Kidney epithelial cell (primary cell): ENCODE measurements at regions not wholly inside any gene's neighbourhood (a gene's known extent, or its start where the extent isn't known, plus 50 kb on each side); places are given as distances from the start of the nearest gene placed in this dataset.

ENCODE experiments used
- DNase-seq: peaks from one replicate; pipeline ENCODE4 v3.0.0-alpha.2; 2010; ENCODE audit warnings: low read depth
- H3K27me3 ChIP-seq: 2 replicates; pipeline ENCODE4 v1.6.0; 2011; ENCODE audit warnings: low read length; ENCODE audit not compliant: control insufficient read depth, insufficient read depth
- H3K36me3 ChIP-seq: 2 replicates; pipeline ENCODE4 v1.5.1; 2011; ENCODE audit warnings: low read length; ENCODE audit not compliant: control insufficient read depth, insufficient read depth
- H3K4me3 ChIP-seq: 2 replicates; pipeline ENCODE4 v1.5.1; 2011; ENCODE audit warnings: low read depth, mild to moderate bottlenecking, control low read depth, low read length
- TF ChIP-seq, protein P1 (sequence below): IDR thresholded peaks from 2 replicates; pipeline ENCODE4 v1.5.1; 2011; ENCODE audit warnings: mild to moderate bottlenecking, moderate library complexity, low read length, control low read depth, inconsistent platforms; ENCODE audit not compliant: insufficient read depth, poor library complexity, severe bottlenecking

DNA sequence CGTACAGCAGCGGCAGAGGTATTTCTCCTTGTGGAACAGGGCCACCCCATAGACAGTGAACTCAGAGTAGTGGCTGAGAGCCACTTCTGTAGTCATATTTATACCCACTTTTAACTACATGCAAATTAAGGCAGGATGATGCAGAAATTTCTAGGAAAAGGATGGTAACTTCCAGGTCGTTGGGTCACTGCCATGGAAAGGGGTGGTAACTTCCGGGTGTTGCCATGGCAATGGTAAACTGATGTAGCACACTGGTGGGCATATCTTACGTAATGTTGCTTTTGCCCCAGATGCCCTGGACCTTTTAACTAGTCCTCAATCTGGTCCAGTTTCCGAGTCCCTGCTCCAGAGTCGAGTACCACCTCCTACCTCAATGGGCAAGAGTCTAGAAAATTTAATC lies 154.8 kb upstream of the AGA start:
- no peaks in the 10 kb centered on the region for H3K36me3 ChIP-seq
- no peaks in the 10 kb centered on the region for H3K27me3 ChIP-seq
- TF ChIP-seq, protein P1, sequence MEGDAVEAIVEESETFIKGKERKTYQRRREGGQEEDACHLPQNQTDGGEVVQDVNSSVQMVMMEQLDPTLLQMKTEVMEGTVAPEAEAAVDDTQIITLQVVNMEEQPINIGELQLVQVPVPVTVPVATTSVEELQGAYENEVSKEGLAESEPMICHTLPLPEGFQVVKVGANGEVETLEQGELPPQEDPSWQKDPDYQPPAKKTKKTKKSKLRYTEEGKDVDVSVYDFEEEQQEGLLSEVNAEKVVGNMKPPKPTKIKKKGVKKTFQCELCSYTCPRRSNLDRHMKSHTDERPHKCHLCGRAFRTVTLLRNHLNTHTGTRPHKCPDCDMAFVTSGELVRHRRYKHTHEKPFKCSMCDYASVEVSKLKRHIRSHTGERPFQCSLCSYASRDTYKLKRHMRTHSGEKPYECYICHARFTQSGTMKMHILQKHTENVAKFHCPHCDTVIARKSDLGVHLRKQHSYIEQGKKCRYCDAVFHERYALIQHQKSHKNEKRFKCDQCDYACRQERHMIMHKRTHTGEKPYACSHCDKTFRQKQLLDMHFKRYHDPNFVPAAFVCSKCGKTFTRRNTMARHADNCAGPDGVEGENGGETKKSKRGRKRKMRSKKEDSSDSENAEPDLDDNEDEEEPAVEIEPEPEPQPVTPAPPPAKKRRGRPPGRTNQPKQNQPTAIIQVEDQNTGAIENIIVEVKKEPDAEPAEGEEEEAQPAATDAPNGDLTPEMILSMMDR: no peak
- DNase-seq: no peak
- H3K4me3 ChIP-seq: no peak overlapping the region

DNA sequence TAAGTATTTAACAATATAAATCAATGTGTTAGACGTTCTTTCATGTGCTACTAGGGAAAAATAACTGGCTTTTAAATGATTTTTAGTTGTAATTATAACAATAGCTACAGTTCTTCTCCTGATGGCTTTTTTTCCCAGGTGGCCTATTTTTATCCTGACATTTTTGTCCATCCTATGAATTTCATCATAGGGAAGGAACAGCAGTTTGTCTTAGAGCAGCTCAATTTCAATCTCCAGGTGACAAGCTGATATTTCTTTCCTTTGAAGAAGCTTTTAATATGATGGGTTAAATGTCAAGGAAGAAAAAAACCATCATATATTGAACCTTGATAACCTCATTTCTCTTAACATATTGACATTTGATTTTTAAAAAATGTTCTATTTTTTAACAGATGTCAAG lies 163.0 kb upstream of the AGA start:
- no peaks in the 10 kb centered on the region for H3K36me3 ChIP-seq
- DNase-seq: no peak
- TF ChIP-seq, protein P1: no peak
- no peaks in the 10 kb centered on the region for H3K27me3 ChIP-seq
- no peak overlapping the region for H3K4me3 ChIP-seq

DNA sequence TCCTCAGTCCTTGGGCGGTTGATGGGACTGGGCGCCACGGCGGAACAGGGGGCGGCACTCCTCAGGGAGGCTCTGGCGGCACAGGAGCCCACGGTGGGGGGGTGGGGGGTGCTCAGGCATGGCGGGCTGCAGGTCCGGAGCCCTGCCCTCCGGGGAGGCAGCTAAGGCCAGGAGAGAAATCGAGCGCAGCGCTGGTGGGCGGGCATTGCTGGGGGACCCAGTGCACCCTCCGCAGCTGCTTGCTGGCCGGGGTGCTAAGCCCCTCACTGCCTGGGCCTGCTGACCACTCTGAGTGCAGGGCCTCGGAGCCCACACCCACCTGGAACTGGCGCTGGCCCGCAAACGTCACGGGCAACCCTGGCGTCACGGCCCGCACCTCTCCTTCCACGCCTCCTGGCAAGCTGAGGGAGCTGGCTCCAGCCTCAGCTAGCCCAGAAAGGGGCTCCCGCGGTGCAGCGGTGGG lies 164.9 kb upstream of the AGA start:
- Histone ChIP-seq H3K27me3 (no peaks in the 10 kb centered on the region), H3K36me3 (no peaks in the 10 kb centered on the region), H3K4me3 (no peak overlapping the region)
- DNase-seq: no peak
- TF ChIP-seq, protein P1: no peak

DNA sequence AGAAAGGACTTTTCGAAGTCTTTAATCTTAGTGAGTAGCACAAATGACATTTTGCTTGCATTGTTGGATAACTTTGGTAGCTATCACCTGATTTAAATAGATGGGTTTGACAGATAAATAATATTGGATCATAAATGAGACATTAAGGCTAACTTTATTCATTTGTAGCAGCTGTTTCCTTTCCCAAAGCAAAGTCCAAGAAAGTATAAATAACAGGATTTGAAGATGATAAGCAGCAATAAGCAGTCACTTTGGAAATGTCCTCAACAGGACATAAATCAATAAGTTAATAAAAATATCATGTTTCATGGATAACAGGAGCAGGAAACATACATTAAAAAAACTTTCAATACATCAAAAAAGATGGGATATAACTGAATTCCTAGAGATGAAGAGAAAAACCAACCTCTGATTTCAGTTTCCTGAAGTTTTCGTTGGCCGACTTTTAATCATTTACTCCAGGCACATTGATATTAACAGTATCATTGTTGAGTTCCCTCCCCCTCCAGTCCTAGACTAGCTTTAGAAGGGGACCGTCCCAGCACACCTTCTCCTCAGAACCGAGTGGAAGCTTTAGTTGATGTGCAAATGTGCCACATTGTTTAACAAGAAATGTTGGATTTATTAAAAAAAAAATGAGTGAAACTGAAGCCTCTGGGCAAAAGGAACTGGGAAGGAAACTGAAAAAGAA lies 169.9 kb upstream of the AGA start:
- no peaks in the 10 kb centered on the region for H3K36me3 ChIP-seq
- H3K27me3 ChIP-seq: no peaks in the 10 kb centered on the region
- TF ChIP-seq, protein P1: no peak
- no peak overlapping the region for H3K4me3 ChIP-seq
- no peak for DNase-seq

DNA sequence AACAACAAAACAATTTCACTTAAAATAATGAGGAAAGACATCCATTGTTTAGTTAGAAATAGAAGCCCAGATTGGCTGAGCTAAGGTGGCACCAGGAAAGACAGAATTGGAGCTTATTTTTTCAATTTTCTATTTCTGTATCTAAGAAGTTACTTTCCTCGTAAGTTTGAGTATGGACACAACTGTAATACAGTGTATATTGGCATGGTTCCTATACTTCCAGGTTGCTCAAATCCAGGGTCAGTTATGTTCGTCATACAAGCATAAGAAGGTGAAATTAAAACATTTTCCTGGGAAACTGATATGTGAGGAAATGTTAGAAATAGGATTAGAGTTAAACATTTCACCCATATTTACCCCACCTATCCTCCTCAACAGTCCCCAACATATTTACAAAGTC lies 170.4 kb upstream of the AGA start:
- Histone ChIP-seq H3K4me3 (no peak overlapping the region), H3K27me3 (no peaks in the 10 kb centered on the region), H3K36me3 (no peaks in the 10 kb centered on the region)
- no peak for DNase-seq
- TF ChIP-seq, protein P1: no peak

DNA sequence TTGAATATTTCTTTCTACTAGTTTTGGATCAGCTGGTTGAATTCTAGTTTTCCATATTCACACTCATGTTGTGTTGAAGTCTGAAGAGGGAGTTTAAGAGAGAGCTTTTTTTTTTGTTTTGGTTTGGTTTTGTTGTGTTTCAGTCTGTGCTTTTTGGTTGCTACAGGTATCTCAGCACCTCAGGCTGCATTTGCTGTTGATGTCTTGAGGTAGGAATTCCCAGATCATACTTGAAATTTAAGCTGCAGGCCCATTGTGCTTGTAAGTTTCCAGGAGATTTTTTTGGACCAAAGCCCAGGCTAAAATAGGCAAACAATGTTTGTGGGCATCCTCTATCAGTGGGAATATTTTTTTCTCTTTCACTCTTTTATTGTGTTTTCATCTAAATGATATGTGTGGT lies 190.2 kb upstream of the AGA start:
- TF ChIP-seq, protein P1: no peak
- DNase-seq: peak; percentile 1
- H3K27me3 ChIP-seq: no peaks in the 10 kb centered on the region
- no peaks in the 10 kb centered on the region for H3K36me3 ChIP-seq
- no peak overlapping the region for H3K4me3 ChIP-seq
